HG03354 (cell line): ENCODE measurements at regions not wholly inside any gene's neighbourhood (a gene's known extent, or its start where the extent isn't known, plus 50 kb on each side); places are given as distances from the start of the nearest gene placed in this dataset.

Source experiments
- ATAC-seq: cut with Tn5 transposase; IDR thresholded peaks from one replicate; pipeline ENCODE4 v1.9.1; 2021; ENCODE audit warnings: mild to moderate bottlenecking; ENCODE audit not compliant: unreplicated experiment, poor library complexity, severe bottlenecking

GRCh38 chr5:117801583-117801982, 1186.8 kb downstream of the DTWD2 start:
- ATAC-seq, result no peak

DNA sequence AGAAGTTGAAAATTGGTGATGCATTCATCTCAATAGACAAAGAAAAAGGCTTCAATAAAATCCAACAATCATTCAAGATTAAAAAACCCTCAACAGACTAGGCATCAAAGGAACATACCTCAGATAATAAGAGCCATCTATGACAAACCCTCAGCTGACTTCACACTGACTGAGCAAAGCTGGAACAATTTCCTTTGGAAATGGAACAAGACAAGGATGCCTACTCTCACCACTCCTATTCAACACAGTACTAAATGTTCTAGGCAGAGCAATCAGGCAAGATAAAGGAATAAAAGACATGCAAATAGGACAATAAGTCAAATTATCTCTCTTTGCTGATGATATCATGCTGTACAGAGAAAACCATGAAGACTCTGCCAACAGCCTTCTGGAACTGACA, 1188.1 kb downstream of the DTWD2 start:
- ATAC-seq, result no peak

DNA sequence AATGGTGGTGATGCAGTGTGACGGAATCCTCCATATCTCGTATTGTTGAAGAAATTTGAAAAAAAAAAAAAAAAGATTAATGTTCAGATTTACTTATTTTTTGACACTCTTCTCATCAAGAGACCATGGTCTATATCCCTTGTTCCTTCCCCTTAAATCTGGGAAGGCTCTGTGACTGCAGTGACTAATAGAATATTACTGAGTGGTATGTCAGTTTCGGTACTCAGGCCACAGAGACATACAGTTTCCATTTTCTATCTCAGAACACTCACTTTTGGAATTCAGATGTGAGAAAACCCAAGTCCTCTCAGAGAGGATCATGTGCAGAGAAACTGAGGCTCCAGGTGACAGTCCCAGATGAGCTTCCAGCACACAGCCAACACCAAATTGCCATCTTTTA, 1193.5 kb downstream of the DTWD2 start:
- no peak for ATAC-seq

- ATAC-seq, result no peak
Observed at GRCh38 chr5:117793963-117794362, 1194.4 kb downstream of the DTWD2 start.

GRCh38 chr5:117792476-117792875, 1195.9 kb downstream of the DTWD2 start:
- no peak for ATAC-seq

DNA sequence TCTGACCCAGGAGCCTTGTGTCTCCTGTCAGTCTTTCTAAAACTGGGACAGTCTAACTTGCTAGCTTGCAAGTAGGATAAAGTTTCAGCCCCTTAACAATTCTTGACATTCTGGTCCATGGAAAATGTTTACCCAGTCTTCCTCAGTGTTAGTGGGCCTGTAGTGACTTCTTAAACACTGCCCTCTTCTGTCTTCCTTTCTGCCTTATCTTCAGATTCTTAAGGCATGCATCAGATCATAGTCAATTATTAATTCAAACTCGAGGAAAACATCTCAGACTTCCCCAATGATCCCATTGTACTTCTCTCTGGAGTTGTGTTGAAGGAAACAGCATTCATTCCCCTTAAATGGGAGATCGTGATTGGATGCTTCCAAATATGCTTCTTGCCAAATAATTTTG, 1199.8 kb downstream of the DTWD2 start:
- ATAC-seq, result no peak

DNA sequence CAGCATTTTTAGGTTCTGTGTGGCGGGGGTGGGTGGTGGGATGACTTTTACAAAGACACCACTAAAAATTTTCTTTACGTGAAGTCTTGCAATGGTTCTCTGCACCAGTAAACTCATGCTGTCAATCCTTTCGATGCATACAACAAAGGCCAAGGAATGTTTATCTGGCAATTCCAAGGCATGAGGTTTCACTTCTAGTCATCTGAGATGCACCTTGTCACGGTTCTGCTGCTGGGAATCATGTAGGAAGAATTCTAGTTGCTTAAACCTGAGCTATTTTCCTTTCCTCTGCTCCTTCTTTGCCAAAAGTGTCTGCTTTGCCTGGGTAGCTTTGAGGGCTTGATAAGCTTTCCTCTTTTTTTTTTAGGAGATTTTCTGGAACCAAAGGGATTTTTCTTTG, 1204.5 kb upstream of the SEMA6A start:
- ATAC-seq, result no peak

DNA sequence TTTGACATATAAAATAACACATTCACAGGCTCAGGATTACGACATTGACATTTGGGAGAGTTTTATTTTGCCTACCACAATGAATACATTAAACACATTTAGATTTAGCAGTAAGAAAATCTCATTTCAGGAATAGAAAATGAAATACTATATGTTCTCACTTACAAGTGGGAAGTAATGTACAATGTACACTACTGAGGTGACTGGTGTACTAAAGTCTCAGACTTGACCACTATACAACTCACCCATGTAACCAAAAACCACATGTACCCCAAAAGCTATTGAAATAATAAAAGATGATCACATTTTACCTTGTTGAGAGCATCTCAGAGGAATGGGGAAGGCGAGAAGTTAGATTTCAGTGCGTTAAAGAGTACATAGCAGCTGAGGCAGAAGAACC, 1202.4 kb upstream of the SEMA6A start:
- no peak for ATAC-seq

- no peak for ATAC-seq
Observed at GRCh38 chr5:117769877-117770276, 1195.3 kb upstream of the SEMA6A start.

GRCh38 chr5:117763271-117763670, 1188.6 kb upstream of the SEMA6A start:
- no peak for ATAC-seq

GRCh38 chr5:117761186-117761585, 1186.6 kb upstream of the SEMA6A start:
- no peak for ATAC-seq

DNA sequence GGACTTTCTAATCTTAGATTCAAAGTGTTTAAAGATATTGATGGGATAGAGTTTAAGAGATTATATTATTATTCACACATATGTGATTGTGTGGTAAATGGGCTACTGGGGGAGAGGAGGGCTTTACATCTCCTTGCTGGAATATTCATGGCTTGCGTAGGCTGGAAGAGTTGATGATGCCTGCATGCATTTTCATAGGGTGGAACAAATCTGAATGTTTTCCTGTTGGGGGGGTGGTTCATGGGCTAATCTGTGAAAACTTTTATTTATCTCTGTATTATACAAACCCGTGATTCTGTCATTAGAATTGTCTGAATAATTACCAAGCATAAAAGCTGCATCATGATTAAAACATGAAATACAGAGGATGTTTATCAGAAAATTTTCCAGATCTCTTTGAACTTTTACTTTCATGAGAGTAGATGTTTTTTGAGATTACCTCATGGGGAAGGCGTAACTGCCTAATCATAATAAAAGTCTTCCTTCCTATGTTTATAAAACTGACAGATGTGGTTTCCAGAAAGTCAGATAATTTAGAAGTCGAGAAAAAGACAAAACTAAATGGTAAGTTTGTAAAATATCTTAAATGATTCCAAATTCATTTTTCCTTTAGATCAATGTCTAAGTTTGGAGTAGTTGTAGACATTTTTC, 1185.4 kb upstream of the SEMA6A start:
- ATAC-seq, result no peak

DNA sequence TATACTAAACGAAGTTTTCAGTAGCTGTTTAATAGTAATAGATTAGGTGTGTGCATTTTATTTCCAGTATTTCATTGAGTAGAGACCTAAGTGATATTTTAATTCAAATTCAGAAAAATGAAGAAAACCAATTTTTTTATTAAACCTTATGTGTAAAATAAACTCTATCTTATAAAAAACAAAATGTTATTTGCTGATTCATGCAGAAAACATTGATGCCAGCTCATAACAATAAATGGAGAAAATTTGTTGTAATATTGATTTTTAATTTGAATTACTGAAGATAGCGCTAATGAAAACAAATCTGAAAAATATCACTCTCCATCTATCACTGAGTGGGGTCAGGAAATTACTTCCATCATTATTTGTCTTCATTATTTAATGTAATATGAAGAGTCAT, 1177.8 kb upstream of the SEMA6A start:
- no peak for ATAC-seq

DNA sequence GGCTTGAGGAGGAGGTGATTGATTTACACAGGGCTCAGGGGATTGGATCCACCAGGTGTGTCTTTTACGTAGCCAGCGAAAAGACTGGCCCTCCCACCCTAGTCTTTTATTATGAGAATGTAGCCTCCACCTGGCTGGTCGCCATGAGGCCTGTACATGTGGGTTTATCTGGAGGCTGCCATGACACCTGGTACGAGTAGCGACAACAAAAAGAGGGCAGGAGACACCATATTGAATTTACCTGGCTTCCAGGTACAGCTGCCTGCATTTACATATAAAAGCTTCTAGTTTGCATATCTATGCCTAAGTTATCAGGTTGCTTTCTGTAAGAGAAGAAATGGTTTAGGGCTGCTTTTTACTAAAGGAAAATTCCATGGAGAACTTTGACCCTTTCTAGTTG, 1173.7 kb upstream of the SEMA6A start:
- ATAC-seq, result no peak

- ATAC-seq, result no peak
Observed at GRCh38 chr5:117743337-117743736, 1168.7 kb upstream of the SEMA6A start.

- ATAC-seq, result no peak
Observed at GRCh38 chr5:117741655-117742206, 1167.1 kb upstream of the SEMA6A start.

DNA sequence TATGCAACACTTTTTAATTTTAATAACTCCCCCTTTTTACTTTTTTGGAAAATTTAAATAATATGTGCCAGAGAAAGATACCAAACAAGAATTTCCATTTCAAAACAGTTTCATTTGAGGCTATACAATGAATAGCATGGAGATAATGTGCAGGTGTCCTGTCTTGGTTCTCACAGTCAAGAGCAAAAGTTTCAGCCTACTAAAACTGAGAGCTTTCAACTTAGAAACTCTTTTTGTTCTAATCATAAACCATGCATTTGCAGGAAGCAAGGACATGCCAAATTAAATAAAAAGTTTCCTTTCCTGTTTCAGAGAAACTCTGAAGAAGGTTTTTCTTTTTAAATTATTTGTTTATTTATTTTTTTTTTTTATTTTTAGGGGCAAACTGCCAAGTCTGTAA, 1165.6 kb upstream of the SEMA6A start:
- no peak for ATAC-seq

GRCh38 chr5:117738571-117738970, 1163.9 kb upstream of the SEMA6A start:
- no peak for ATAC-seq

- no peak for ATAC-seq
Observed at GRCh38 chr5:117736698-117737097, 1162.1 kb upstream of the SEMA6A start.

GRCh38 chr5:117734056-117734455, 1159.4 kb upstream of the SEMA6A start:
- ATAC-seq, result no peak

DNA sequence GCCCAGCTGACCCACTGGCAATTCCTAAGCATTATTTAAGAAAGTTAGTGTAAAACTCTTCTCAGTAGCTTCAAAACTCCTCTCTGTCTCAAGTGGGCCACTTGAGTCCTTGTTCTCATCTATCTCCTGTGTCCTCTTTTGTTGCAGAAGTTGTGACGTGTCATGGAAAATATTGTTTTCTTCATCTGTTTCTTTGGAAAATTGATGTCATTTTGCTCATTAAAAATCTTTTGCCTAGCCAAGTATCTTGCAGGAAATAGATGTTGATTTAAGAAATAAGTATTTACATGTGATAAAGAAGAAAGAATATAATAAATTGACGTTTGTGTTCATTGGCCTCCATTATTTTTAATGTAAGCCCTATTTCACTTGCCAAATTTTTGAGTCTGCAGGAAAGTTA, 1158.4 kb upstream of the SEMA6A start:
- no peak for ATAC-seq

DNA sequence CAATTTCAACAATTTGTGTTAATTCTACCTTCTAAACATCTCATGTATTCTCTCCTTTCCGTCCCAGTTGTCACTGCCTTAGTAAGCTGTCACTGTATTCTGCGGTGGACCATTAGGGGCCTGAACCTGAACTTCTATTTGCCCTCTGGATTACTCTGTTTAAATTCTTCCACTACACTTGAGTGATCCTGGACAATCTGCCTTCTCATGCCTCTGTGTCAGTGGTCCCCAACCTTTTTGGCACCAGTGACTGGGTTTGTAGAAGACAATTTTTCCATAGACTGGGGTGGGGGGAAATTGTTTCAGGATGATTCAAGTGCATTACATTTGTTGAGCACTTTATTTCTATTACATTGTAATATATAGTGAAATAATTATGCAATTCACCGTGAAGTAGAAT, 1157.6 kb upstream of the SEMA6A start:
- no peak for ATAC-seq
